RWPE1 (cell line): ENCODE measurements at regions not wholly inside any gene's neighbourhood (a gene's known extent, or its start where the extent isn't known, plus 50 kb on each side); places are given as distances from the start of the nearest gene placed in this dataset.

Experiments
- CTCF ChIA-PET: fragments of 350-600 bp; sonication (Branson Sonifier 250); formaldehyde crosslinking; extraction: SDS; loops from one replicate; lab custom pipeline; 2021; lab: Yijun Ruan, JAX
- POLR2A ChIA-PET: fragments of 400-600 bp; formaldehyde crosslinking; extraction: SDS; loops from one replicate; lab custom pipeline; 2020; ENCODE audit warnings: antibody characterized with exemption; ENCODE audit not compliant: low non-redundant PET; lab: Yijun Ruan, JAX
- DNase-seq: peaks from one replicate; pipeline ENCODE4 v3.0.0; 2012; ENCODE audit warnings: low spot score
- H3K27ac ChIP-seq: fragments of 450-650 bp; 2 replicates; pipeline ENCODE4 v1.5.1; 2017
- CTCF ChIP-seq: fragments of 450-650 bp; conservative IDR thresholded peaks from 2 replicates; pipeline ENCODE4 v1.5.1; 2017; ENCODE audit warnings: low read depth, mild to moderate bottlenecking

DNA sequence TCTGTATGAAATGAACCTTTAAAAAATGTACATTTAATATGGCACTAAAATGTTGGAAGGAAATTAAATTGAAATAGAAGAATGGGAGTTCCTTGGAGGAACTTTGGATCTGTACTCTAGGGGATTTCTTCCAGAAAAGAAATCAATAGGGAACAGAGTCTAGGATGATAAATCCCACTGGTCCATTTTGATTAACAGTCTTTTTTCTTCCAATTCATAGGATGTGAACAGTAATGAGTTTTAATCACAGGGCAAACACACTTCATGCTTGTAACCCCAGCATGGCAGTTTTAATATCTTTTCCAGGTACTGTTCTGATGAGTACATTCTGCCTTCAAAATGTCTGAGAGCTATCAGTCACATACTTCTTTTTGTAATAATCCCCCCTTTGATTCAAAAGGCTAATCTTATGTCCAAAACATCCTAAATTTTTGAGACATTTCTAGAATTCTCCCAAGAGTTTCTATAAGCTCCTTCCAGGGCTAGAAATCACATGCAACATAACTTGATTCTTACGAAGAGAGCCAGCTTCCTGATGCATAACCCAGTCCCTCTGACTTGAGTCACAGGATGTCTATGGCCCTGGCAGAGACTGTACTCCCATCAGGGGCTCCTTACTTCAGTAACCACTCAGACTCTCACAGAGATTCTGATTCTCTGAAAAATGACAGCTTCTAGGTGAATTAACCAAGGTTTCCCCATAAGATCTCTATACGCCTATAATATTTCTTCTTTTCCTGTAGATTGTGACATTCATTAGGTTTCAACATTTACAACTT, 112.9 kb downstream of the SLC36A4 start:
- H3K27ac ChIP-seq, result no peak overlapping the region
- POLR2A ChIA-PET, result no interaction called here
- no peak for TF ChIP-seq CTCF
- DNase-seq, result no peak
- CTCF ChIA-PET, result interaction anchor here (0.6 kb wide), 2 partner anchors 10 to 141 kb away, joined by 3 to 4 read pairs; no protein-coding TSS in a partner anchor

DNA sequence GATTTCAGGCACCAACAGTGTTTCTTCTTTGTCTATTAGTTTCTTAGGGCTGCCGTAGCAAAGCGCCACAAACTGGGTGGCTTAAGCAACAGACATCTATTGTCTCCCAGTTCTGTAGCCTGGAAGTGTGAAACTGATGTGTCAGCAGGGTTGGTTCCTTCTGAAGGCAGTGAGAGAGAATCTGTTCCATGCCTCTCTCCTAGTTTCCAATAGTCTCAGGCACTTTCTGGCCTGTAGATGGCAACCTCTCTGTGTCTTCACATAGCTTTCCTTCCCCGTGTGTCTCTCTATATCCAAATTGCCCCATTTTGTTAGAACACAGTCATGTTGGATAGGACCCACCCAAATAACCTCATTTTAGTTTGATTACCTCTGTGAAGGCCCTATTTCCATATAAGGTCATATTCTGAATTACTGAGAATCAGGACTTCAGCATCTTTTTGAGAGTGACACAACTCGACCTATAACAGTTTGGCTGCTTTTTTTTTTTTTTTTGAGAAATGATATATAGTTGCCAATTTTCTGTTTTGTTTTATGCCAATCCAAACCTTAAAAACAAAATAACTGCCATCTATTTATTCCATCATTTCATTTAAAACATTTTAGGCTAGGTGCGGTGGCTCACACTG, 108.2 kb downstream of the SLC36A4 start:
- TF ChIP-seq CTCF, result peak; percentile 20; the same call in 1 of the 2 replicates
- CTCF ChIA-PET, result interaction anchor here (0.6 kb wide), 3 partner anchors 41 to 136 kb away, joined by 3 read pairs; no protein-coding TSS in a partner anchor
- no peak overlapping the region for H3K27ac ChIP-seq
- DNase-seq, result no peak
- POLR2A ChIA-PET, result no interaction called here
